Activated naive CD4-positive, alpha-beta T cell treated with anti-CD3 and anti-CD28 coated beads, Interleukin-2, amount 10 ng/mL, durations not matched to agents 7 days and 5 days (primary cell): ENCODE measurements at regions not wholly inside any gene's neighbourhood (a gene's known extent, or its start where the extent isn't known, plus 50 kb on each side); places are given as distances from the start of the nearest gene placed in this dataset.

ENCODE experiments used
- CTCF ChIA-PET: fragments of 350-600 bp; sonication (Branson Sonifier 250); formaldehyde crosslinking; loops from one replicate; lab custom pipeline; 2021; ENCODE audit warnings: antibody characterized with exemption; lab: Charles Lee
- DNase-seq: peaks from one replicate; pipeline ENCODE4 v3.0.0-alpha.2; 2020
- H3K27ac Mint-ChIP-seq: one replicate; pipeline ENCODE4 v1.8.0; 2021; ENCODE audit warnings: mild to moderate bottlenecking, moderate library complexity, mixed read lengths
- H3K27me3 Mint-ChIP-seq: one replicate; pipeline ENCODE4 v1.8.0; 2021; ENCODE audit warnings: mild to moderate bottlenecking, mixed read lengths
- H3K36me3 Mint-ChIP-seq: one replicate; pipeline ENCODE4 v1.8.0; 2021; ENCODE audit warnings: mixed read lengths
- H3K4me1 Mint-ChIP-seq: one replicate; pipeline ENCODE4 v1.8.0; 2021; ENCODE audit warnings: mixed read lengths
- H3K4me3 Mint-ChIP-seq: one replicate; pipeline ENCODE4 v1.8.0; 2021; ENCODE audit warnings: mild to moderate bottlenecking, moderate library complexity, mixed read lengths
- H3K9me3 Mint-ChIP-seq: one replicate; pipeline ENCODE4 v1.8.0; 2021; ENCODE audit warnings: mixed read lengths

GRCh38 chr22:48449466-48450187 is 1378.0 kb downstream of the BRD1 start:
- CTCF ChIA-PET = no interaction called here
- Mint-ChIP-seq H3K27me3 (peaks cover 6% of the 10 kb centered on the region), H3K27ac (no peak overlapping the region), H3K4me3 (no peak overlapping the region), H3K9me3 (no peaks in the 10 kb centered on the region), H3K36me3 (no peaks in the 10 kb centered on the region), H3K4me1 (no peaks in the 10 kb centered on the region)
- no peak for DNase-seq

DNA sequence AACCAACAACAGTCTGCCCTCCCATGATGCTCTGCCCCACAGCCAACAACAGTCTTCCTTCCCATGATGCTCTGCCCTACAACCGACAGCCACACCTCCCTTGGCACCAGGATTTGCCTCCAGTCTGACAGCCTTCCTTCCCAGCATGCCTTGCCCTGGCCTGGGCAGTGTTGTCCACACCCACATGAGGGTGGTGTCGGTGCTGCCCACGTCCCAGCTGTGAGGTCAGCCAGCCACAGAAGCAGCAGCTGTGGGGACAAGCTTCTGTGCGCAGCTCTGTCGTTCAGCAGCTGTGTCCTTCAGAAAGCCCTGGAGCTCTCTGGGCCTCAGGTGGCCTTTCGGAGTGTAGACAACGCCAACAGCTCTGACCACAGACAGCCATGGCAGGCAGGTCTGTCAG is 1378.9 kb downstream of the BRD1 start:
- Mint-ChIP-seq H3K9me3 (no peaks in the 10 kb centered on the region), H3K4me3 (no peak overlapping the region), H3K4me1 (no peaks in the 10 kb centered on the region), H3K36me3 (no peaks in the 10 kb centered on the region), H3K27me3 (peaks cover 6% of the 10 kb centered on the region), H3K27ac (no peak overlapping the region)
- no peak for DNase-seq
- CTCF ChIA-PET = no interaction called here

DNA sequence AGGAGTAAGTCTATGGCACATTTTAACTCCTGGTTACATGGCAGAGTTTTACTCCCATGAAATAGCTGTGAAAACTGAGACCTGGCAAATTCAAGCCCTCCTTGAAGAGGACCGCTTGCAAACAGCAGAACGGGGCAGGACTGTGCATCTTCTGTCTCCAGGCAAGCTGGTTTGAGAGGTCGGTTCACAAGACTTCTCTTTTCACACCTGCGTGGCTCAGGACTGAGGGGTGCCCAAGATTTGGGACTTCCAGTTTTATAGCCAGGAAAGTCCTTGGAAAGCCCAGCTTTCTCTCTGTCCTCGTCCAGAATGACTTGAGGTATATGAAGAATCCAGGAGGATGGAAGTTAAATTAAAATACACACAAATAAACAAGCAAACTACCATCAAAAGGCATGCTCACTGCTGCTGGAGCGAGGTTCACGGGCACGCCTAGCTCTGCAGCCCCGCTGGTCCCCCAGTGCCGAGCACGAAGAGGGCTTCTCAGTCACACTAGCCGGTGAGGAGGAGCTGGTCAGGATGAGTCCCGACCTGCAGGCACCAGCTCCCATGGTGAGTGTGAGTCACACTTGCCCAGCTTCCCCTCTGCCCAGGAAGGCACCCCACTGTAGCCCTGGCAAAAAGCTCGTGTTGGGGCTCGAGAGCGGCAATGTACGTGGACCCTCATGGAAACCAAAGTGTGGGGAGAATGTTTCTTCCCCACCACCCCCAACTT is 1382.4 kb downstream of the BRD1 start:
- CTCF ChIA-PET = no interaction called here
- no peak for DNase-seq
- Mint-ChIP-seq H3K27me3 (peaks cover 5% of the 10 kb centered on the region), H3K27ac (no peak overlapping the region), H3K4me3 (no peak overlapping the region), H3K4me1 (no peaks in the 10 kb centered on the region), H3K36me3 (no peaks in the 10 kb centered on the region), H3K9me3 (no peaks in the 10 kb centered on the region)

DNA sequence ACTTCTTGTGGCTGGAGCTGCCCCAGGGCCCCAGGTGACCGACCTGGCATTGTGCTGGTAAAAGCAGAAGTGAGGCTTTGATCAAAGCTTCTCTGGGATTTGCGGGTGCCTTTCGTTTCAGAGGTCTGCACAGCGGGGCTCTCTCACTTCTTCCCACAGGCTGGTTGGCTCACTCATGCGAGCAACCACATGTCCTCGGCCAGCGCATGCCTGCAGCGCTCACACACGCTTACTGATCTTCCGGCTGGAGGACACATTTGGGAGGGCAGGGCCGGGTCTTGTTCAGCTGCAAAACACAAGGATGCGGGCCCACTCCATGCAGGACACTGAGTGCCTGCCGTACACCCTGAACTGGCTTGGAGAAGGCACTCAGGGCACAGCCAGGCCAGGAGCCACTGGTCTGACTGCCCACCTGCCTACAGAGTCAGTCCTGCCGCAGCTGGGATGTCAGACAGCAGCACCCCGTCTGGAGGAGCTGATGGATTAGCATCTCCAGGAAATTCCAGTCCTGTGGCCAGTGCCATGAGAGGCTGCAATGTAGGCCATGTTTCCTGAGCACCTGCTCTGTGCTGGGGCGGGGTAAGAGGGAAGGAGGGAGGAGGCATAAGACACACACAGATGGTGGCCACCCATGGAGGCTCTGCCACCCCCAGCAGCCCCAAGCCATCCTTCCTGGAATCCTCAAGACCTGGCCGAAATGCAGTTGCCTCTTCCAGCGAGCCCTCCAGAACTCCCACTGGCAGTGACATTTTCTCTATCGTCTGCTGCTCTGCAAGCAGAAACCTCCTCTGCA is 1383.2 kb downstream of the BRD1 start:
- Mint-ChIP-seq H3K27ac (no peak overlapping the region), H3K4me1 (no peaks in the 10 kb centered on the region), H3K36me3 (no peaks in the 10 kb centered on the region), H3K4me3 (no peak overlapping the region), H3K27me3 (no peaks in the 10 kb centered on the region), H3K9me3 (no peaks in the 10 kb centered on the region)
- CTCF ChIA-PET = no interaction called here
- DNase-seq = no peak

DNA sequence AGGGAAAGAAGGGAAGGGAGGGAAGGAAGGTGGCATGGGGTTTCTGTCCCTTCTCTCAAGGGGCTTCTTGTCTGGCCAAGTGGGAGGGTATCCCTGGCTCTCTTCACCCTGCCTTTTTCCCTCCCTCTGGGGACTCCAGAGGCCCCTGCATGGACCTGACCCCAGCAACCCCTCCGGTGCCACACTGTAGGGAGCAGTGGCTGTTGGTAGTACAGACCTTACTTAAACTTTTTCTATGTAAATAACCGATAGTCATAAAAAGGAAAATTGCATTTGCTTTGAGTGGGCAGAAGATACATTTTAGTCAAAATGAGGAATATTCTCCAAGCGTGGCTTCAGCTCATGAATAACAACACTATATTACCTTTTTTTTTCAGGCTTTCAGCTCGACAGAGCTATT is 1384.0 kb downstream of the BRD1 start:
- no peak overlapping the region for H3K27ac Mint-ChIP-seq
- no peaks in the 10 kb centered on the region for H3K36me3 Mint-ChIP-seq
- CTCF ChIA-PET = interaction anchor here (0.6 kb wide), 1 partner anchor 1213 kb away, joined by 3 read pairs; no protein-coding TSS in a partner anchor
- no peak for DNase-seq
- no peaks in the 10 kb centered on the region for H3K27me3 Mint-ChIP-seq
- no peak overlapping the region for H3K4me3 Mint-ChIP-seq
- no peaks in the 10 kb centered on the region for H3K4me1 Mint-ChIP-seq
- H3K9me3 Mint-ChIP-seq = no peaks in the 10 kb centered on the region

DNA sequence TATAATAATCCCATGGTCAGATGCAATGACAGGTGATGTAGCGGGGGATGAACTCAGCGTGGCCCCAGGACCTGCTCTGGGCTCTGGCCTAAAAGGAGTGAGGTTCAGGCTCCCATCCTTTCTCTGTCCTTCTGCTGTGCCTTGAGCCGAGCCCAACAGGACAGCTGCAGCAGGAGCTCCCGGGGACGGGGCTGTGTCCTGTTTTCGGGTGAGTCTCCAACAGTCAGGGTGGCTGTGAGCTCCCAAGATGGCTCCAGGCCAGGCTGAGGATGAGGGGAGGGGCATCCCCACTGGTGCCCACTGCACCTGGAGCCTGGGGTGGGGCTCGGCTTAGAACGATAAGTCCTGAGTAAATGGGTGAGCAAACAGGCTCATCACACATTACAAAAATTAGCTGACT is 1385.0 kb downstream of the BRD1 start:
- Mint-ChIP-seq H3K9me3 (no peaks in the 10 kb centered on the region), H3K36me3 (no peaks in the 10 kb centered on the region), H3K4me1 (no peaks in the 10 kb centered on the region), H3K4me3 (no peak overlapping the region), H3K27ac (no peak overlapping the region), H3K27me3 (no peaks in the 10 kb centered on the region)
- no peak for DNase-seq
- CTCF ChIA-PET = no interaction called here

GRCh38 chr22:48441553-48441850 is 1386.2 kb downstream of the BRD1 start:
- CTCF ChIA-PET = no interaction called here
- no peaks in the 10 kb centered on the region for H3K27me3 Mint-ChIP-seq
- DNase-seq = no peak
- H3K36me3 Mint-ChIP-seq = no peaks in the 10 kb centered on the region
- no peak overlapping the region for H3K4me3 Mint-ChIP-seq
- H3K9me3 Mint-ChIP-seq = no peaks in the 10 kb centered on the region
- no peaks in the 10 kb centered on the region for H3K4me1 Mint-ChIP-seq
- no peak overlapping the region for H3K27ac Mint-ChIP-seq

DNA sequence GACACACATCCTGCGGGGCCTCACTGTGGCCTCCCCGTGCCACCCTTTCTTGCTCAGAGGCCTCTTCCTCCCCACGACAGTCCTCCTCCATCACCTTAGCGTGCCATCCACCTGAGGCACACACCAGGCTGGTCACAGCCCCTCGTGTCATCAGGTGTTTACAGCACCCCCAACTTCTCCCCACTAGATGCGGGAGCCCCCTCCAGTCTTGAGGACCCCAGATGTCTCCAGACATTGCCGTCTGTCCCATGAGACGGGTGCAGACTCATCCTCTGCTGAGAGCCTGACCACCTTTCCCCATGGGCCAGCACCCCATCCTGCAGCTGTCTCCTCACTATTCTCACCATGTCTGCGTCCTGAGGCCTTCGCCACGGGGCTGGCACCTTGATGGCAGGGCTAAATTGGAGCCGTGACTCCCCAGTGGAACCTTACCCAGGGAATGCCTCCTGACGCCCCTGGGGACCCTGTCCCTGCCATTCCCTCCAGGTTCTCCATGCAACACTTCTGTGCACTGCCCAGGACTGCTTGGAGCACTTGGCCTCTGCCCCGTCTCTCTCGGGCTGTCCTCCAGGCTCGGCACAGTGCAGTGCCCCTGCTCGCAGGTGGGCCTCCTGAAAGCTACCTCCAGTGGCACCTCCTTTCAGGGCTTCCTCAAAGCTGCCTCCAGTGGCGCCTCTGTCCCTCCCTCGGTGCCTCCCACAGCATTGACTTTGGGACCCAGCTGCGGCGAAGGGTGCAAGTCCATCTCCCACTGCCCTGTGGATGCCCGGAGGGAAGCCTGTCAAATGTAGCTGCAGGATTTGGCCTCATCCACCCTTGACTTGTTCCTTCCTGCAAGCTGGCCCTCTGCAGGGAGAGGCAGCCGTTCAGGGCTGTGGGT is 1386.8 kb downstream of the BRD1 start:
- no peak for DNase-seq
- H3K4me3 Mint-ChIP-seq = no peak overlapping the region
- no peaks in the 10 kb centered on the region for H3K4me1 Mint-ChIP-seq
- H3K36me3 Mint-ChIP-seq = no peaks in the 10 kb centered on the region
- no peak overlapping the region for H3K27ac Mint-ChIP-seq
- no peaks in the 10 kb centered on the region for H3K27me3 Mint-ChIP-seq
- CTCF ChIA-PET = no interaction called here
- no peaks in the 10 kb centered on the region for H3K9me3 Mint-ChIP-seq

DNA sequence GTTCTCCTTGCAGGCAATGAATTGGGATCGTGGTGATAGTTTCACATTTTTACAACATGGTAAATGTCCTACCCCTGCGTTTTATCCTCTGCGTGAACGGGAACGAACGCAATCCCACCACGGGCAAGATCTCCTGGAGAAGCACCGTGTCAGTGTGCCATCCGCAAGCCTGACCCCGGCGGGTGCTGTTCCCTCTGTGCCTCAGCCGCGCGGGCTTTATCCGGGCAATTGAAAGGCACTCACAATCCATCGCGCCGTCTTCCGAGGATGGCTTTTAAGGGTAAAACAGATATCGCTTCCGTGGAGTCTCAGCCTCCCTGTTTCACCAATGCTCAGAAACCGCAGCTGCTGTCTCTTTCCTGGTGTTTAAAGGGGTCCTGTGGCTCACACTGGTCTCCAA is 1387.5 kb downstream of the BRD1 start:
- DNase-seq = no peak
- Mint-ChIP-seq H3K36me3 (no peaks in the 10 kb centered on the region), H3K27ac (no peak overlapping the region), H3K9me3 (no peaks in the 10 kb centered on the region), H3K4me3 (no peak overlapping the region), H3K27me3 (no peaks in the 10 kb centered on the region), H3K4me1 (no peaks in the 10 kb centered on the region)
- CTCF ChIA-PET = no interaction called here

DNA sequence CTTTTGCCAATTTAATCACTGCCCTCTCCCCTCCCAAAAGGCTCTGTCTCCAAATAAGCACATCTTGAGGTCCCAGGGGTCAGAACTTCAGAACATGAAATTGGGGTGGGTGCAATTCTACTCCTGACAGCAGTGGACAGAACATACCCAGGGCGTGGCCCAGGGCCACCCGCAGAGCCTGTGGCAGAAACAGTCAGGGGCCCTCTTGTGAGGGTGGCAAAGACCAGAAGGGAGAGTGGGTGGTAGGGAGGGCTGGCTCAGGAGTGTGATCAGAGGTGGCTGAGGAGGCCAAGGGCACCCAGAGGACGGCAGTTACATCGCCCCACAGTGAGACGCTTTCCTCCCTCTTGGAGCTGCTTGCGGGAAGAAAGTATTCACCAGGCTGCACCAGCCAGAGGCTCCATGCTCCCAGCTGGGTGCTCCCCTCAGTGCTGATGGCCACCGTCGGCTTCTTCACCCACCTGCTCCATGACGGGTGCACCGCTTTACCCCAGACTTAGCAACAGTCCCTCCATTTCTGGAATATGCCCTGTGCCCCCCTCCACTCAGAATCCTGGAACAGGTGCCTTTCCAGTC is 1388.0 kb downstream of the BRD1 start:
- Mint-ChIP-seq H3K4me3 (no peak overlapping the region), H3K9me3 (no peaks in the 10 kb centered on the region), H3K4me1 (no peaks in the 10 kb centered on the region), H3K36me3 (no peaks in the 10 kb centered on the region), H3K27me3 (no peaks in the 10 kb centered on the region), H3K27ac (no peak overlapping the region)
- CTCF ChIA-PET = no interaction called here
- DNase-seq = no peak

DNA sequence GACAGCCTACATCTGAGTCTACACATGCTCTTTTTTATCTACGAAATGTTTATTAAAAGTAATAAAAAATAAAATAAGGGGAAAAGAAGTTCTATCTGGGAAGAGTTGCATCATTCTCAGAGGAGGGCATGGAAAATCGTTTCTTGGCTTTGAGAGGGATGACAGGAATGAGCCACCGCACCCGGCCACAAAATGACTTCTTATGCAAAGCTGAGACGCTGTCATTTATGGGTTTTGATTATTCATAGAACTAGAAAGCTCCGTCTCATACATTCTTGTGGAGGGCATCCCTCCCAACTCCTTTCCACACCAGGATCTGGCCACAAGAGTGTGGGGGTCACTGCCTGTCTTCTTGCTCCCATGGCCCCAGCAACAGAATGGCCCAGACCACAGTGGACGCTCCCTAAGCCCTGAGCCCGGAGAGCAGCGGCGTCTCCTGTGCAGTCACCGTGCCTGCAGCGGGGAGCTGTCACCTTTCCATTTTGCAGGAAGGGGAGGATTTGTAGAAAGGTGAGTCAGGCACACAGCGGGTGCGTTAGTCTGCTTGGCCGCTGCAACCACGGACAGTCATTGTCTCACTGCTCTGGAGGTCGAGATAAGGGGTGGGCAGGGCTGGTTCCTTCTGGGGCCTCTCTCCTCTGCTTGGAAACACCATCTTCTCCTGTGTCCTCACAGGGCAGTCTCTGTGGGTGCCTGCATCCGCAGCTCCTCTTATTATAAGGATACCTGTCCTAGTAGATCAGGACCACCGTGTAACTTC is 1388.7 kb downstream of the BRD1 start:
- CTCF ChIA-PET = no interaction called here
- Mint-ChIP-seq H3K4me1 (no peaks in the 10 kb centered on the region), H3K27me3 (no peaks in the 10 kb centered on the region), H3K27ac (no peak overlapping the region), H3K36me3 (no peaks in the 10 kb centered on the region), H3K4me3 (no peak overlapping the region), H3K9me3 (no peaks in the 10 kb centered on the region)
- DNase-seq = no peak

DNA sequence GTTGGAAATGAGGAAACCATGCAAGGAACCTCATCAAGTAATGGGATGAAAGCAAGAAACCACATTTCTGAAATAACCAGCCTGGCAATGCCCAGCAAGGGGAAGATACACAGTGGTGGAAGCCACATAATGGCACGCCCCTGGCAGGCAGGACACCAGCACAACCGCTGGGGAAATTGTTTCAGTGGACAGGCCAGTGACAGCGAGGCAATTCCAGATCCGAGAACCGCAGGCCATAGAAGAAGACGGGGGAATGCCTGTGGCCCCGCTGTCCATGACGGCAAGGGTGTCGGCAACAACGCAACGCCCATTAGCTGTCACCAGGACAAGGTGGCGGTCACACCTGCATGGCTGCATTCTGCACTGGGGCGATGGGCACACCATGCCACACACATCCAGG is 1389.6 kb downstream of the BRD1 start:
- CTCF ChIA-PET = no interaction called here
- Mint-ChIP-seq H3K4me3 (no peak overlapping the region), H3K9me3 (no peaks in the 10 kb centered on the region), H3K27me3 (no peaks in the 10 kb centered on the region), H3K36me3 (no peaks in the 10 kb centered on the region), H3K4me1 (no peaks in the 10 kb centered on the region), H3K27ac (no peak overlapping the region)
- no peak for DNase-seq

GRCh38 chr22:48436201-48436931 is 1391.3 kb downstream of the BRD1 start:
- no peak overlapping the region for H3K4me3 Mint-ChIP-seq
- no peaks in the 10 kb centered on the region for H3K9me3 Mint-ChIP-seq
- no peaks in the 10 kb centered on the region for H3K27me3 Mint-ChIP-seq
- no peak for DNase-seq
- no peaks in the 10 kb centered on the region for H3K4me1 Mint-ChIP-seq
- no peak overlapping the region for H3K27ac Mint-ChIP-seq
- H3K36me3 Mint-ChIP-seq = no peaks in the 10 kb centered on the region
- CTCF ChIA-PET = no interaction called here
